GM18870 (cell line): ENCODE measurements at regions not wholly inside any gene's neighbourhood (a gene's known extent, or its start where the extent isn't known, plus 50 kb on each side); places are given as distances from the start of the nearest gene placed in this dataset.
A peak's percentile ranks its signal among the peaks of the same experiment; 100 is the strongest.

Experiments
- ATAC-seq: cut with Tn5 transposase; IDR thresholded peaks from one replicate; pipeline ENCODE4 v1.9.1; 2021; ENCODE audit warnings: moderate library complexity; ENCODE audit not compliant: unreplicated experiment

- ATAC-seq = no peak
These were observed 130.2 kb downstream of the OAT start for GRCh38 chr10:124288486-124288885.

DNA sequence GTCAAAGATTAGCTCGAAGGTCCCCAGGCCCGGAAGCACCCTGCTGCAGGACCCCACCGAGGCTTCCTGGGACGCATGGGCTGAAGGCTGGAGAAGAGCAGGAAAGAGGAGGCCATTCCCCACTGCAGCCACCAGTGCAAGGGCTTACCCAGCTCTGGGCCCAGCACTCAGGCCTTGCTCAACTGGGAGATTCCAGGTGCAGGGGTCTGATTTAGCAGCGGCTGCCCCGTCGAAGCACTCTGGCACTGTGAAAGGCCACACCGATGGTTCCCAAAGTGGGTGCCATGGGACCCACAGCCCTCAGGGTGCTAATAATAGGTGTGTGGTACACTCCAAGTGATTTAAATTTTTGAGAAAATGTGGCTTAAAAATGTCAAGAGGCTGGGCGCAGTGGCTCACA is 130.9 kb downstream of the OAT start:
- no peak for ATAC-seq

GRCh38 chr10:124287071-124287685 is 131.5 kb downstream of the OAT start:
- ATAC-seq = no peak

DNA sequence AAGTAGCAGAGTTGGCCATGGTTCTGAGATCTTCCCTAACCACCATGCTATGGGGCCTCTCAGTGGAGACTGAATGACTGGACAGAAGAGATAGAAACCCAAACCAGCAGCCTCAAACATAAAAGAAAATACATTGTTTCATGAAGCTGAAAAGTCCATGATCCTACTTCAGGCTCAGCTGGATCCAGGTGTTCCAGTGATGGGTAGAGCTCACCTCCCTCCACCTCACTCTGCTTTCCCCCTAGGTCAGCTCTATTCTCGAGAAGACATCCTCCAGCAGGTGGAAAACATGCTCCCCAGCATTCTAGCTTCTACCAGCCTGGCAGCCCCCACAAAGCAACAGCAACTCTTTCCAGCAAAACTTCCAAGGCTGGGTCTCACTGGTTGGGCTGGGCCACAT is 132.1 kb downstream of the OAT start:
- ATAC-seq = no peak

DNA sequence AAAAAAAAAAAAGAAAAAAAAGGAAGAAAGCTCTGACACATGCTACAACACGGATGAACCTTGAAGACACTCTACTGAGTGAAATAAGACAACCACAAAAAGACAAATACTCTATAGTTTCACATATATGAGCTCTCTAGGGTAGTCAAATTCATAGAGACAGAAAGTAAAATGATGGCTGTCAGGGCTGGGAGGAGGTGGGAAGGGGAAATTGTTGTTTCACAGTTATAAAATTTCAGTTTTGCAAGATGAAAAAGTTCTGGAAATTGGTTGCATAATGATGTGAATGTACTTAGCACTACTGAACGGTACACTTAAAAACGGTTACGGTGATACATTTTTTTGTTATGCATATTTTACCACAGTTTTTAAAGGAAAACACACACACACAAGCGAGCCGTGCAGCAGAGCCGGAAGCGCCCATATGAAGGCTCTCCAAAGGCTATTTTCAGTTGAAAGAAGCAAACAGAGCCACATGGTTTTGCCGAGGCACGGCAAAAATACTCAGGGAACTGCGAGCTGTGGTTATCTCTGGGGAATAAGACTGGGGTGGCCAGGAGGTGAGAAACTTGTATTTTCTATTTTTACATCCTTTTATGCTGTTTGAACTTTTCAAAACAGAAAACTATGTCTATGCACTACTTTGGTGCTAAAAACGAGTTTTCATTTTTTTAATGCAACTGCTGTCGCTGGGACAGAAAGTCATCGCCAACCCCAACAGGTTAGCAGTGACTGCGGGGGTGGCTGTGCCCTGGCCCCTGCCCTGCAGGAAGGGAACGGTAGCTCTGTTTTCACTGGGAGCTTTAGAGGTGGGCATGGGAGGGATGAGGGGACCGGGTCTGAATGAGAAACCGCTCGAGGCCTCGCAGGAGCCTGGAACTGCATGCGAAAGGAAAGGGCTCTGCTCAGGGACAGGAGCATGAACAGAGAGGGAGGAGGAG is 132.9 kb downstream of the OAT start:
- ATAC-seq = peak; percentile 87

GRCh38 chr10:124283949-124284250 is 134.8 kb downstream of the OAT start:
- no peak for ATAC-seq

DNA sequence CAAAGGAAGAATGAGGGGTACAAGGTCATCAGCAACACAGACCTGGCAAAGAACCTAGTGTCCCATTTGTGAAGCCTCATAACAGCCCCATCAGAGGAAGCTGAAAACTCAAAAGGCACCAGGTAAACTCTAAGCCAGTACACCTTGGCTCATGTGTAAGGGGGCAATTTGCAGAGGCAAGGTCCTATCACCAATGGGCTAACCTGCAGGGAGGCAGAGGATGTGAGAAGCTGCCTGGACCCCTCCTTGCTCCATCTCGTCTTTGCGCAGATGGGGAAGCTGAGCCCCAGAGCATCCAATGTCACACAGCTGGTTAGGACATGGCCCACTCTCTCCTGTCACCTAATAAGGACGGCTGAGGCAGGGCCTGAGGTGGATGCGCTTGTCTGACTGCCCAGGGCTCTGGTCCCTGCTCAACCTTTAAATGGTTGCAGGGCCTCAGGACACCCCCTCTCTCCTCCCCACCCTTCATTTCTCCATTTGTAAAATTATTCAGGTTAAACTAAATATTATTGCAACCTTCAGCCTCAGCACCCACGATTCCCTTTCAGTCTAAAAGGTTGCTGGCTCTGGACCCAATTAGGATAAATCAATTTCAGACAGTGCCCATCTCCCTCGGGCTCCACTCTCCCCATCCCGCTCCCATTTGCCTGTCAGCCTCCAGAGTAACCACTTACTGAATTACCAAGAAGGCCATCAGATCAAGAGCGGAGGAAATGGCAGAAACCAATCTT is 135.3 kb downstream of the OAT start:
- ATAC-seq = no peak

- no peak for ATAC-seq
These were observed 136.4 kb downstream of the OAT start for GRCh38 chr10:124282326-124282725.

- no peak for ATAC-seq
These were observed 137.1 kb downstream of the OAT start for GRCh38 chr10:124281666-124282065.

DNA sequence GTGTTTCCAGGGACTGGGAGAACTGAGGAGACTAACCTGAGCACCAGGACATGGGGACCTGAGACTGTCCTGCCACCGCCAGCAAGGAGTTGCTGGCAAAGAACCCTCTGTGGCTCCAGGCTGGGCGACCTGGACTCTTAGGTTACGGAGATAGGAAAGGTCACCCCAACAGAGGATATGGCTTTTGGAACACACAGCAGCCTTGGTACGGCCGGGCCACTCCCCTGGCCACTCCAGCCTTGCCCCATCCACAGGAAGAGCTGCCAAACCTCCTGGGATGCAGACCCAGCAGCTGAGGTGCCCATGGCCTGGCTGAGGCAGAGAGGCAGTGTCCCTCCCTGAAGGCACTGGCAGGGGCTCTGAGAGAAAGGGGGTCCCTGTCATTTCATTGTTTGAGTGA is 137.8 kb downstream of the OAT start:
- no peak for ATAC-seq

DNA sequence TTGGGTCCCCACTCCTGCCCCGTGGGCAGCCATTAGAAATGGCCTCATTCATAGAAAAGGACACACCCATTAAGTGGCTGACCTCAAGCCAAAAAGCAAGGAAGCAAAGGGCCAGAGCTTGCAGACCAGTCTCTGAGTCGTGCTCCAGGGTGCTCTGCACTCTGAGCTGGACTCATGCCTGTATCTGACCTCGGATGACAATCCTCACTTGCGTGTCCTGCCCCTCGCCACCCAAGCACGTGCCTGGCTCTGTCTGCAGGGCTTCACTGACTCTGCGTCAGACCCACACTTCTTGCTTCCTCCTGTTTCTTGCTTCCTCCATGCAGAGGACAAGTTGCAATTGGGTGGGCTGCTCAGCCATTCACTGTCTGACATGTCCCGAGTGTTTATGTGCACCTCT is 138.8 kb downstream of the OAT start:
- ATAC-seq = no peak

DNA sequence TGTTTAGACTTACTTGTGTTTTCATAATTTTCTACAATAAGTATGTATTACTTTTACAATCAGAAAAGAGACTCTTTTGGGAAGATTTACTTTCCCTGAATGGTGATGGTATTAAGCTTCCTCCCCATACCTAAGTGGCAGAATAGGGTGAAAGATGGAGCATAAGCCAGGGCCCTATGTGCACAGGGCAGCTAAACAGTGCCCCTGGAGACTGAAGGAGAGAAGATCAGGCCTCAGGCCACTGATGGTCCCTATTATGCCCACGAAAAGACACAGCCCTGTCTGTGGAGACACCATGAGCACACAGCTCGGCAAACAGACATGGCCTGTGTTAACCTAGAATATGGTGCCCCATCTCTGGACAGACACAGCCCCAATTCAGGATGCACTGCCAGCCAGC is 139.4 kb downstream of the OAT start:
- no peak for ATAC-seq

GRCh38 chr10:124278356-124278755 is 140.4 kb downstream of the OAT start:
- ATAC-seq = no peak

DNA sequence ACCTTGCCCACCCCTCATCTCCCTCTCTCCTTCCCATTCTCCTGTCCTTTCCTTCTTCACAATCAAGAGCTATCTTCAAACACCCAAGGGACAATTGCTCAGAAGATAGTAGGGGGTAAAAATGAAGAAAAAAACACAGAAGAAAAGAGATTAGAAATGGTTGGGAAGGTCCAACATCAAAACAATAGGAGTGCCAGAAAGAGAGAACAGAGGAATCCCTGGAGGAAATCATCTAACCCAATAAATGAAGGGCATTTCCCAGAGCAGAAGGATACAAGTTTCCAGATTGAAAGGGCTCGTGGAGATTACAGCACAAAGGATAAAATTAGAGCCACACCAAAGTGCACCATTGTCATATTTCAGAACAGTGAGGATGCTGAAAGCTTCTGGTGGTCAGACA is 145.6 kb downstream of the OAT start:
- ATAC-seq = no peak

DNA sequence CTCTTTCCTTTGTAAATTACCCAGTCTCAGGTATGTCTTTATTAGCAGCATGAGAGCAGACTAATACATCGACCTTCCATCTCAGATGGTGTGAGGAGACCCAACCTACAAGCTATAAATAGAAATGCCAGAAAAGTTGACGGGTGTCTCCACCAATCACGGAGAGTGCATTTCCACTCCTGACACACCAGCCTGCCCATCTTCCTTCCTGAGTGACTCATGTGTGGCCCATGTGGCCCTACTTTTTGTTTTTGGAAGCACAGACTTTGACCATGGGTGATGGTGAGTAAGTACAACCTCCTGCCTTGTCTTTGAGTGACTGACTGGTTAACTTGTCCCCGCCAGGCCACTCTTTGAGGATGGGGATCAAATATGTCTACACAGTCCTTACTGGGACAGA is 147.0 kb downstream of the OAT start:
- ATAC-seq = no peak

- ATAC-seq = no peak
These were observed 148.0 kb downstream of the OAT start for GRCh38 chr10:124270530-124271327.

GRCh38 chr10:124268976-124269375 is 149.7 kb downstream of the OAT start:
- no peak for ATAC-seq

- ATAC-seq = no peak
These were observed 150.7 kb downstream of the OAT start for GRCh38 chr10:124267911-124268549.

- ATAC-seq = no peak
These were observed 151.4 kb downstream of the OAT start for GRCh38 chr10:124267231-124267885.
